ENCODE measurements at regions not wholly inside any gene's neighbourhood (a gene's known extent, or its start where the extent isn't known, plus 50 kb on each side); places are given as distances from the start of the nearest gene placed in this dataset.

DNA sequence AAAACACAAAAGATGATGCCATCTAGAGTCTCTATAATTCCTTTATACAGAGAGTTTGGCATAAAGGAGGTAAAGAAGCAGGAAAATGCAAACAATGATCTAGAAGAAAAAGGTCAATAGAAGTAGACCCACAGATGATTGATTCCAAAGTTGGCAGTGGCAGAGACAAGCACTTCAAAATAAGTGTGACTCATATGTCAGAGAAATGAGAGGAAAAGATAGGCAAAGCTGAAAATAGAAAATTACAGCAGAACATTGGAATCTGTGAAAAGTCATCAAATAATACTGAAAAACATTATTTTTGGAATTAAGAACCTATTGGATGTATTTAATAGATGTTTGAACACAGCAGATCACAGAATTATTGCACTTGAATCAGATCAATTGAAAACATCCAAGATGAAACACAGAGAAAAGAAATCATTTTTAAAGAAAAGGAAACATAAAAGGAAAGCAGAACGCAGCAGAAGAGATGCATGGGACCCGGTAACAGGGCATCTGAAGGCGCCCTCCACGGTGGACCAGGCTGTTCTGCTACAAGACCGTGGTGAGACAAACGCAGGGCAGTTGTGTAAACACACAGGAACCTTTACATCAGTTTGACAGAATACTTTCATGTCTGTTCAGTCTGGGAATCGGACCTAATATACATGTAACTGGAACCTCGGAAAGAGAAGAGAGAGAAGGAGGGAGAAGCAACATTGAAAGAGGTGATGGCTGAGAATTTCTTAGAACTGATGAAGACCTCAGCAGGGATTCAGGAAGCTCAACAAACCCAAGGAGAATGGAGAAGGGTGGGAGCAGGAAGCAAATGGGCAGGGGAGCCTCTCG is 74.6 kb upstream of the GPC1 start:
- Histone ChIP-seq H3K27ac (ENCODE audit: low read length) (no peak overlapping the region), H3K27me3 (ENCODE audit: low read length) (no peaks in the 10 kb centered on the region), H3K4me1 (ENCODE audit: low read length) (no peaks in the 10 kb centered on the region), H3K36me3 (ENCODE audit: insufficient read depth, low read length) (no peaks in the 10 kb centered on the region), H3K4me2 (ENCODE audit: low read depth, low read length, poor library complexity, severe bottlenecking) (no peak overlapping the region), H2AFZ (ENCODE audit: low read length) (no peak overlapping the region), H3K9ac (ENCODE audit: low read length) (no peak overlapping the region), H3K4me3 (ENCODE audit: low read length) (no peak overlapping the region), H3K79me2 (ENCODE audit: low read length) (no peaks in the 10 kb centered on the region), H4K20me1 (ENCODE audit: insufficient read depth, low read depth, low read length) (no peaks in the 10 kb centered on the region), H3K9me3 (ENCODE audit: low read length) (no peaks in the 10 kb centered on the region), H3K9me2 (replicated peaks; ENCODE audit: insufficient read depth, low read length) (no peaks in the 10 kb centered on the region)
- DNase-seq: no peak

DNA sequence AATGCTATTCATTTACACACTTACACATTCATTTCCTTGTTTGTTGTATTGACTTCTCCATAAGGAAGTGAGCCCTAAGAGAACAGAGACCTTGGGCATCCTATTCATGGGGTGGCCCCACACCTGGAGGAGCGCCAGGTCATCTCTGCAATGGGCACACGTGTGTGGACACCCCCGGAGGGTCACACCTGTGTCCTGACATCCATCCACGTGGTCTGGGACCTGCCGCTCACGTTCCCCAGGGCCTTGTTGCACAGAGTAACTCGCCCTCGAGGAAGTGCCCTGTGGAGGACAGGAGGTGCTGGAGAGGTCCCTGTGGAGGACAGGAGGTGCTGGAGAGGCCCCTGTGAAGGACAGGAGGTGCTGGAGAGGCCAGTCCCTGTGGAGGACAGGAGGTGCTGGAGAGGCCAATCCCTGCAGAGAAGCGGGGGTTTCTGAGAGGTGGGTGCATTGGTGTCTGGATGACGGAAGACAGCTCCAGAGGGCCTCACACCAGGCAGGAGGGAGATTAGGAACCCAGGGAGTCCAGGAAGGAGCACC is 73.2 kb upstream of the GPC1 start:
- Histone ChIP-seq H3K9me2 (replicated peaks; ENCODE audit: insufficient read depth, low read length) (no peaks in the 10 kb centered on the region), H3K4me3 (ENCODE audit: low read length) (no peak overlapping the region), H3K36me3 (ENCODE audit: insufficient read depth, low read length) (no peaks in the 10 kb centered on the region), H3K79me2 (ENCODE audit: low read length) (no peaks in the 10 kb centered on the region), H2AFZ (ENCODE audit: low read length) (no peak overlapping the region), H3K4me1 (ENCODE audit: low read length) (no peaks in the 10 kb centered on the region), H3K27ac (ENCODE audit: low read length) (no peak overlapping the region), H3K9ac (ENCODE audit: low read length) (no peak overlapping the region), H4K20me1 (ENCODE audit: insufficient read depth, low read depth, low read length) (no peaks in the 10 kb centered on the region), H3K9me3 (ENCODE audit: low read length) (no peaks in the 10 kb centered on the region), H3K4me2 (ENCODE audit: low read depth, low read length, poor library complexity, severe bottlenecking) (no peak overlapping the region), H3K27me3 (ENCODE audit: low read length) (no peaks in the 10 kb centered on the region)
- DNase-seq: no peak

DNA sequence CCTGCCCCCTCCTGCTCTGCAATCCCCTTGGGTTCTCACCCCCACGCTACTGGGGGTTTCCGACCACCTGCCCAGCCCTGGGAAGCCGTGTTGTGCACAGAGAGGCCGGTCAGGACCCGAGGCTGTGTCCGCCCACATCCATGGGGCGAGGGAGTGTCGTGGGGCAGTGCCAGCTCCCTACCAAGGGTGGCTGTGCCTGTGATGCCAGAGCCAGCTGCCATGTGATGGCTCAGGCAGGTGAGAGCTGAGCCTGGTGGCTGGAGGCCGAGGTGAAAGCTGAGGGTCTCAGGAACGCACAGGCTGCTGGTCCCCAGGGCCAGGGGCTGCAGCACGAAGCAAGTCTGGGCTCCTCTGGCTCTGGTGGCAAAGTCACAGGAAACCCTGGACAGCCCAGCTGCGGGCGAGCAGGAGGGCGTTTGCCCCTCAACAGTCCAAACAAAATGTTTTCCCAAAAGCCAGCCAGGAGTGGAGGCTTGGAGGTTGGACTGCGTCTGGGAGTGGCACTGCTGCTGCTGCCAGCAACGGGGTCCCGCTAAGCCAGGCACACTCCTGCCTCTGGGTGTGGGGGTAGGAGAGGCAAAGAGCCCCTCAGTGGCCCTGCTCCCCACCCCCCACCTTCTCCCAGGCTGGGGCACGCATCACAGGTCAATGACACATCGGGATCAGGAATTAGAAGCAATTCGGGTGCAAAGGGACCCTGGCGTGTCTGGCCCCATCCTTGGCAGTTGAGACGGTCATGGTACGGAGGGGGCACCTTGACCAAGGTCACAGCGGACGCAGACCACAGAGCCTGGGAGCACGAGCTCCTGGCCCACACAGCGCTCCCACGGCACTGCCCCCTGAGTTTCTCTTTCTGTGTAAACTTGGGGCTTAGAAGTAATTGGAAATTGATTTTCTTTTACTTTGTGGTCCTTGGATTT is 72.4 kb upstream of the GPC1 start:
- Histone ChIP-seq H3K9me3 (ENCODE audit: low read length) (no peaks in the 10 kb centered on the region), H2AFZ (ENCODE audit: low read length) (no peak overlapping the region), H3K36me3 (ENCODE audit: insufficient read depth, low read length) (no peaks in the 10 kb centered on the region), H3K9me2 (replicated peaks; ENCODE audit: insufficient read depth, low read length) (no peaks in the 10 kb centered on the region), H3K4me1 (ENCODE audit: low read length) (no peaks in the 10 kb centered on the region), H3K79me2 (ENCODE audit: low read length) (no peaks in the 10 kb centered on the region), H3K27me3 (ENCODE audit: low read length) (no peaks in the 10 kb centered on the region), H3K9ac (ENCODE audit: low read length) (no peak overlapping the region), H3K4me3 (ENCODE audit: low read length) (no peak overlapping the region), H3K4me2 (ENCODE audit: low read depth, low read length, poor library complexity, severe bottlenecking) (no peak overlapping the region), H4K20me1 (ENCODE audit: insufficient read depth, low read depth, low read length) (no peaks in the 10 kb centered on the region), H3K27ac (ENCODE audit: low read length) (no peak overlapping the region)
- DNase-seq: no peak

GRCh38 chr2:240363746-240364581 is 71.5 kb upstream of the GPC1 start:
- Histone ChIP-seq H3K9me3 (ENCODE audit: low read length) (no peaks in the 10 kb centered on the region), H2AFZ (ENCODE audit: low read length) (no peak overlapping the region), H3K27ac (ENCODE audit: low read length) (no peak overlapping the region), H3K9me2 (replicated peaks; ENCODE audit: insufficient read depth, low read length) (no peaks in the 10 kb centered on the region), H3K79me2 (ENCODE audit: low read length) (no peaks in the 10 kb centered on the region), H3K4me1 (ENCODE audit: low read length) (no peaks in the 10 kb centered on the region), H3K36me3 (ENCODE audit: insufficient read depth, low read length) (no peaks in the 10 kb centered on the region), H4K20me1 (ENCODE audit: insufficient read depth, low read depth, low read length) (no peaks in the 10 kb centered on the region), H3K9ac (ENCODE audit: low read length) (no peak overlapping the region), H3K4me3 (ENCODE audit: low read length) (no peak overlapping the region), H3K4me2 (ENCODE audit: low read depth, low read length, poor library complexity, severe bottlenecking) (no peak overlapping the region), H3K27me3 (ENCODE audit: low read length) (no peaks in the 10 kb centered on the region)
- DNase-seq: no peak

DNA sequence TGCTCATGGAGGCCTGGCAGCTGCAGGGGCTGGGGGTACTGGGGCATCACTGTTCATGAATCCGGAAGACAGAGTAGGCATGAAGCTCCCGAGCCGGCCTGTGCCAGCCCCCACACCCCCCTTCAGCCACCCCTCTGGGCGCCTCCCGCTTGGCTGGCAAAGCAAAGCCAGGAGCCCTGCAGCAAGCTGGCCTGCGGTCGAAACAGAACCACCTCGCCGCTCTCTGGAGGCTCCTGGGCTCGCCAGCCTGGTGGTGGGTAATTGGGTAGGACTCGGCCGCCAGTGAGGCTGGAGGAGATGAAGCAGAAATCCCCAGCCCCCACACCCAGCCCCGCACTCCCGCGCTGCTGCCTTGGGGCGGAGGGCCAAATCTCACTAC is 70.9 kb upstream of the GPC1 start:
- H3K27me3 ChIP-seq (ENCODE audit: low read length): no peaks in the 10 kb centered on the region
- H3K9ac ChIP-seq (ENCODE audit: low read length): no peak overlapping the region
- H3K4me1 ChIP-seq (ENCODE audit: low read length): no peaks in the 10 kb centered on the region
- no peak for DNase-seq
- no peaks in the 10 kb centered on the region for H3K9me2 ChIP-seq (replicated peaks; ENCODE audit: insufficient read depth, low read length)
- no peaks in the 10 kb centered on the region for H3K9me3 ChIP-seq (ENCODE audit: low read length)
- no peaks in the 10 kb centered on the region for H3K36me3 ChIP-seq (ENCODE audit: insufficient read depth, low read length)
- H2AFZ ChIP-seq (ENCODE audit: low read length): no peak overlapping the region
- H3K4me3 ChIP-seq (ENCODE audit: low read length): no peak overlapping the region
- H3K4me2 ChIP-seq (ENCODE audit: low read depth, low read length, poor library complexity, severe bottlenecking): no peak overlapping the region
- H3K79me2 ChIP-seq (ENCODE audit: low read length): no peaks in the 10 kb centered on the region
- no peak overlapping the region for H3K27ac ChIP-seq (ENCODE audit: low read length)
- H4K20me1 ChIP-seq (ENCODE audit: insufficient read depth, low read depth, low read length): no peaks in the 10 kb centered on the region

- Histone ChIP-seq H3K4me1 (ENCODE audit: low read length) (no peaks in the 10 kb centered on the region), H3K4me3 (ENCODE audit: low read length) (no peak overlapping the region), H2AFZ (ENCODE audit: low read length) (no peak overlapping the region), H3K27ac (ENCODE audit: low read length) (no peak overlapping the region), H3K4me2 (ENCODE audit: low read depth, low read length, poor library complexity, severe bottlenecking) (no peak overlapping the region), H3K36me3 (ENCODE audit: insufficient read depth, low read length) (no peaks in the 10 kb centered on the region), H3K9me3 (ENCODE audit: low read length) (no peaks in the 10 kb centered on the region), H4K20me1 (ENCODE audit: insufficient read depth, low read depth, low read length) (no peaks in the 10 kb centered on the region), H3K79me2 (ENCODE audit: low read length) (no peaks in the 10 kb centered on the region), H3K27me3 (ENCODE audit: low read length) (no peaks in the 10 kb centered on the region), H3K9me2 (replicated peaks; ENCODE audit: insufficient read depth, low read length) (no peaks in the 10 kb centered on the region), H3K9ac (ENCODE audit: low read length) (no peak overlapping the region)
- DNase-seq: no peak
Observed at GRCh38 chr2:240364961-240365775, 70.3 kb upstream of the GPC1 start.

DNA sequence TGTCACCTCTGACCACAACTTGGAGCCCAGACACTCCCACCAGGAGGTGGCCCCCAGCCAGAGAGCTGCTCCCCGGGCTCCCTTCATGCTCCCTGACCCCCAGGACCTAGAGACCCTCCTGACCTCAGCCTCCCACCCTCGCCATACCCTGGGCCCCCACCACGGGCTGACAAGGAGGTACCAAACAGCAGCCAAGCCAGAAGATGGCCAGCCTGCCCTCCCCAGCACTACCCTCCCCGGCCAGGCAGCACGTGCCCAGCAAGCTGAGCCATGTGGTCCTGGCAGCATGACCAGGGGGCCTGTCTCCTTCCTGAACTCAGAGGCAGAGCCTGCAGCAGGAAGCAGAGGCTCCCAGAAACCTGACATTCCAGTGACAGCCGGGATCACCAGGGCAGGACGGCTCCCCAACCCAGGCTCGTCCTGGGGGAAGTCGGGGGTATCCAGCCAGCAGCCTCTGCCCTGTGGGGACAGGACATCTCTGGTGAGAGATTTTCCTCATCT is 69.4 kb upstream of the GPC1 start:
- H2AFZ ChIP-seq (ENCODE audit: low read length): no peak overlapping the region
- H3K36me3 ChIP-seq (ENCODE audit: insufficient read depth, low read length): no peaks in the 10 kb centered on the region
- H3K9me2 ChIP-seq (replicated peaks; ENCODE audit: insufficient read depth, low read length): no peaks in the 10 kb centered on the region
- H3K9me3 ChIP-seq (ENCODE audit: low read length): no peaks in the 10 kb centered on the region
- no peak overlapping the region for H3K27ac ChIP-seq (ENCODE audit: low read length)
- no peak overlapping the region for H3K4me2 ChIP-seq (ENCODE audit: low read depth, low read length, poor library complexity, severe bottlenecking)
- H3K79me2 ChIP-seq (ENCODE audit: low read length): no peaks in the 10 kb centered on the region
- DNase-seq: no peak
- H3K27me3 ChIP-seq (ENCODE audit: low read length): no peaks in the 10 kb centered on the region
- no peaks in the 10 kb centered on the region for H3K4me1 ChIP-seq (ENCODE audit: low read length)
- H3K9ac ChIP-seq (ENCODE audit: low read length): no peak overlapping the region
- no peaks in the 10 kb centered on the region for H4K20me1 ChIP-seq (ENCODE audit: insufficient read depth, low read depth, low read length)
- no peak overlapping the region for H3K4me3 ChIP-seq (ENCODE audit: low read length)
